HG02973 (cell line): ENCODE measurements at regions not wholly inside any gene's neighbourhood (a gene's known extent, or its start where the extent isn't known, plus 50 kb on each side); places are given as distances from the start of the nearest gene placed in this dataset.

ENCODE experiments used
- ATAC-seq: cut with Tn5 transposase; IDR thresholded peaks from one replicate; pipeline ENCODE4 v1.9.1; 2021; ENCODE audit warnings: moderate library complexity; ENCODE audit not compliant: unreplicated experiment

DNA sequence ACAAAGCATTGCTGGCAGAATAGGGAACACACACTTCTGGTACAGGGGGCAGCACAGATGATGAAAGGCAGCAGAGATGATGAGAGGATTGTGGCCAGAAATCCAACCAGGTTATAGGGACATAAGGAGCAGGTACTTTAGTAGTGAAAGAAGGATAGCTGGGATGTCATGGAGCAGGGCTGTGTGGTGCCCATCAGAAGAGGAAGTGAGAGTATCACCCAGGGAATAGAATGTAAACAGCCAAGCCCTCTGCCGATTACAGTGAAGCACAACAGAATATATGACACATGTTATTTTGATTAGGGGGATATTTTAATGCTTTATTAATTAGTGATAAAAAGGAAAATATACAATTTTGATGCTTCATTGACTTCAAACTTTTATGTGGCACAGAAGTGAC, 883.4 kb upstream of the CDH2 start:
- ATAC-seq, result no peak

DNA sequence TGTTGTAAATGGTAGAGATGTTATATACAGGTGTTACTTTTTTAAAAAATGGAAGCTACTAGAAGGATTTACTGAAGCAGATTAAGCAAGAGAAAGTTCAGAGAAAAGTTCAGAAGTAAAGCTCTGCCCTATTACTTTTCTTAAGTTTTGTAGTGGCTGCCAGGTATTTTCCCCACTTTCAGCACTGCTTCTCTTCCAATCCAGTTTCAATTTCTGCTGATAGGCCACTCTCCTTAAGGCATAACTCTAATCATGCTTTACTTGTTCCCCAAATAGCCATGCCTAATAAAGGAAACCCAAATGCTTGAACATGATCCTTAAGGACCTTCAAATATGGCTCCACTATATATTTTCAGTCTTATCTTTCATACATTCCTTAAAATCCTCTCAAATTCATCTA, 880.8 kb upstream of the CDH2 start:
- ATAC-seq, result no peak

DNA sequence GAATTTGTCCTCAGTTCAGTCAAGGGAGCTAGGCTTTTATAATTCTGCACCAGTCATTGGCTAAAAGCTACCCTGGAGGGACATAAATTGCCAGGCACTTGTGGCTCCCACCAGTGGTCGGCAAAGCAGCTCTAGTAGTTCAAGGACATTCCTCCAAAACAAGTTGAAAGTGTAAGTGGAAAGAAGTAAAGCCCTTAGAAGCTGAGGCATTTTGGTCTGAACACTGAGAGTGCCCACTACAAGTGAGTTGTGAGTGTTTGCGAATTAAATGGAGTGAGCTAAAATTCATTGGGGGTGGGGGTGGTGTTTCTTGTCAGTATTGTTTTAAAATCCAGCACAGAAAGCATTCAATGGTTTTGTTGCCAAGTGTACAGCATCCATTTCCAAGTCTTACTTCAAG, 879.9 kb upstream of the CDH2 start:
- ATAC-seq, result no peak

DNA sequence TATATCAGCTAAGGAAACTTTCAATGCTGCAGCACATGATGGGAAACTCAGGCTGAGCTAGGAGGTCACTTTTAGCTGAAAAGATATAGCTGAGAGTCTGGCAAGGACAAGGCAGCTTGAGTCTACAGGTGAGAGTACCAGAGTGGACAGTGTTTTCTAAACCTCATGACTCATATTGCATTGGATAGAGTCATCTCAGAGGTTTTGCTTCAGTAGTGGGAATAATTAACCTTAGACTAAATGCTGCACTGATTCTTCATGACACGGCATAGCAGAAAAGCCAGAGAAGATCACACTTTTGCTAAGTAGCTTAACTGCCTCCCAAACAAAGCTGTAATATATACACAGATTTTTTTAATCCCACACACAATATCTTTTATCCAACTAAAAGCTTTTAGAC, 865.0 kb upstream of the CDH2 start:
- no peak for ATAC-seq

DNA sequence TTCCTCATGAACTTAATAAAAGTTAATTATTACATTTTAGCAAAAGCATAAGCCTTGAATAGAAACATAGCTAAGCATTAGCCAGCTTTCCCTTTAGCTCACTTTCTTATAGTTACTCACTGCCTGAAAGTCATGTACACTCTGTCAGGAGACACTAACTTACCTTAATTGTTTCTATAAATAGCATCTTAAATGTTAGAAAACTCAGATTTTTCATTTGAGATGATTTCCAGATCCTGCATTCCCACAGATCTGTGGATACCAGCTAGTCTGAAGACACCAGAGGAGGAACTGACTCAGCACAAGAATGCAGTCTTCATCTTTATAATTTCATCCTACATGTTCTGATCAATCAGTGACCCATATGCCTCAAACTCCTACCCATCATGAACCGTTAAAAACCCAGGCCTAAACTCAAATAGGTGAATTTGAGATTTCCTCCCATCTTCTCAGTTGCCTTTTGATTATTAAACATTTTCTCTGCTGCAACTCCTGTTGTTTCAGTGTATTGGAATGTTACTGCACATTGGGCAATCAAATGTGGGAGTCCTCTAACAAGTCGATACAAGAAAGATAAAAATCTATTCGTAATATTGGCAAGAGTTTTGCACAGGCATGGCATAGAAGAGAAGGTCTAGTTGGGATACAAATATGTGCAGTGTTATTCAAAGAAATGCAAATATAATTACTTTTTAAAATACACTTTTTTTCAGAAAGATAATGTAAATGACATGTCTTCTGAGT, 857.4 kb upstream of the CDH2 start:
- no peak for ATAC-seq

DNA sequence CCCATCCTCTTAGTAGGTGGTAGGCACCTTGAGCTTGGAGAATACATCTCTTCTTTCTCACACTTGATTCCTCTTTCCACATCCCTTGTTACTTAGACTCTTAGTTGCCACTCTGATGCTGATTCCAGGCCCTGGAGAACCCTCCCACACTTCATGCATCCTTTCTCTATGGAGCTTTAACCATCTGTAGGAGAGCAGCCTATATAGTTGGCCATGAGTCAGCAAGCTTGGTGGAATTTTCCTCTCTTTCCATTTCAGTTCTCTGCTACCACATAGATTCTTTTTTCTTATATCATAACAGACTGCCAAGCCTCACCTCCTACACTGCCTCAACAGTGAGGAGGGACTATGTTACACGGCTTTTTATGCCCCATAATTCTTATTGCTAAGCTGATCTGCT, 851.6 kb upstream of the CDH2 start:
- ATAC-seq, result no peak

DNA sequence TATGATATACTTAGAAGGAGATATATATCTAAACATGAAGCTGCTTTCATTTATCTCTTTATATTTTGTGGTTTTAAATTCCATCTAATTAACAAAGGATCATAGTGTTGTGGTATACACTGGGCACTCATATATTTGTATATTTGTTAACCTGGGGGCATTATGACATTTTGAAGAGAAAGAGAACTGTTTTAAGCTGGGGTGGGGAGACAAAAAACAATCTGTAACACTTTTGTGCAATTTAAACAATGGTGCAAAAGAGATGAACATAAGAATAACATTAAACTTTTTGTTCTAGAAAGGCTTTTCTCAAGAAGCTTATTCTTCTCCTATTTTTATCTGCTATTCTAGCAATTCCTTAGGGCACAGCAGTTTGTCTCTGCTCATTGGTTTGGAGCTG, 842.0 kb upstream of the CDH2 start:
- ATAC-seq, result no peak

DNA sequence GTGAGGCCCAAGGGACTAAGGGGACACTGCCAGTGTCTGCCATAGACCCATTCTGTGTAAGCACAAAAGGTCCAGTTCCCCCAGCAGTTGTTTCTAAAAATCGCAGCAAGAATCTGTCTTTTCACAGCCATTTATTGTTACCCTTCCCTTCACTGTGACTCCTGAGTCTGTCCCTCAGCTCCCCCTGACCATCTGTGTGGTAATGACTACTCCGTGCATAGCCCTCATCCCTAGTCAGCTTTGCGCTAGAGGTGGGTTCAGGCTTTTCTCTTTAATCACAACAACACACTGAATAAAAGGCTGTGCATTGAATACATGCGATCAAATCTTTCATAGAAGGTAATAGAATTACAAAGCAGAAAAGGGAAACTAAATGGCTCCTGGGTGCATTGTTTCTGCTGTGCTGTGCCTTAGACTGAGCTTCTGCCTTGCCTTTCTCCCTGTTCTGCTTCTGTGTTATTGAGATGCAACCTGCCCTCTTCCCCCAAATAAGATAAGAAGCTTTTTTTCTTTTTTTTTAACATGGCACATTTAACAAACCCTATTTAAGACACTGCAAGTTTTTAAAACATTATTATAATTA, 836.0 kb upstream of the CDH2 start:
- ATAC-seq, result no peak

DNA sequence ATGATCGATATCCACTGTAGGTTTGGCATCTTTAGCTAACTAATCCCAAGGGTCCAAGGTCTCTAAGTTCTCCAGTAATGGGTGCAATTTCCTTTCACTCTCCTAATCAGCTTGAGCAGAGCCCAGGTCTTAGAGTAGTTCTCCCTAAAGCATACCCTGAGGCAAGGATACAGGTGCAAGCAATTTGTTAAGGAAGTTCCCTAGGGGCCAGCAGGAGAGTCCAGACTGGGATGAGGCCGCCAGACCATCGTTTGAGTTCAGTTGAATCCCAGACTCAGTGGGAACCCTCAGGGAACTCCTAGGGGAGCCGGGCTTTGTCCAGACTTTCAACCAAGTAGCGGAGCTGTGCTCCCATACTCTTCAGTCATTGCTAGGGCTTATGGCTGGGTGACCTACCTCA, 835.4 kb upstream of the CDH2 start:
- ATAC-seq, result no peak

DNA sequence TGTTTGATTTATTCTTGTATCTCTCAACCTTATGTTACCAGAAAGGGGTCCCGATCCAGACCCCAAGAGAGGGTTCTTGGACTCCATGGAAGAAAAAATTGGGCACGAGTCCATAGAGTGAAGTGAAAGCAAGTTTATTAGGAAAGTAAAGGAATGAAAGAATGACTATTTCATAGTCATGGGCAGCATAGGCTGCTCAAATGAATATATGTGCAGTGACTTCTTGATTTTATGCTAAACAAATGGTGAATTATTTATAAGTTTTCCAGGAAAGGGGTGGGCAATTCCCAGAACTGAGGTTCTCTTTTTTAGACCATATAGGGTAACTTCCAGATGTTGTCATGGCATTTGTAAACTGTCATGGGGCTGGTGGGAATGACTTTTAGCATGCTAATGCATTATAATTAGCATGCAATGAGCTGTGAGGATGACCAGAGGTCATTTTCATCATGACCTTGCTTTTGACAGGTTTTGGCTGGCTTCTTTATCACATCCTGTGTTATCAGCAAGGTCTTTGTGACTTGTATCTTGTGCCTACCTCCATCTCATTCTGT, 832.4 kb upstream of the CDH2 start:
- no peak for ATAC-seq

DNA sequence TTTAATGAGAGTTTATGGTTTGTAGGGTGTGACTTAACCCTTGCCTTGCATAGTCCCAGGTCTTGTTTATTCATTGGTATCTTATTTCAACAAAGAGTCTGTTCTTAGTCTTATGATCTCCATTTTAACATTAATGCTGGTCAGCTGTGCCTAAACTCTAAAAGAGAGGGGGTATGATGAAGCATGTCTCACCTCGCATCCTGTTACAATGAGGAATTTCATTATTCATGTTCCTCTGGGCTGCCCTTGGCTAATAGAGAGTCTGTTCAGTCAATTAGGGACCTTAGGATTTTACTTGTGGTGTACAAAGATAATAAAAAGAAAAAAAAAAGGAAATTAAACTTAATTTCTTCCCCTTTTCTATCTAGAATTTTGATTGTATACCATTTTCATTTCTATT, 831.9 kb upstream of the CDH2 start:
- ATAC-seq, result no peak

DNA sequence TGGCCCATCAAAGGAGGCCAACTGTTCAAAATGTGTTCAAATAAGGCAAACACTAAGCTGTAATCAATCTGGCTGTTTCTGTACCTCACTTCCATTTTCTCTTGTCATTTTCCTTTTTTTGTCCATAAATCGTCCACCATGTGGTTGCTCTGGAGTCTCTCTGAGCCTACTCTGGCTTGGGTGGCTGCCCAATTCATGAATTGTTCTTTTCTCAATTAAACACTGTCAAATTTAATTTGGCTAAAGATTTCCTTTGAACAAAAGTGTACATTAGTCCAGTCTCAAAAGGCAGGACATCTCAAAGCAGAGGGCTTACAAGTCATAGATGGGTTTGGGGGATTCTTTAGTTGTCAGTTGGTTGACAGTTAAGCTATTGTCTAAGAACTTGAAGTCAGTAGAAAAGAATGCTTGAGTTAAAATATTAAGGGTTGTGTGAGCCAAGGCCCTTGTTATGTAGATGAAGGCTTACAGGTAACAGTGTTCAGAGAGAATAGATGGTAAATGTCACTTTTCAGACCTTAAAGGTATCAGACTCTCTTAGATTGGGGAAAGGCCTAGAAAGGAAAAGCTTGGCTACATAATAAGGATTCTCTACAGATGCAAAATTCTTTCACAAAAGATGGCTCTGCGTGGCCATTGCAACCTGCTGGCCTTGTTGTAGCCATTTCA, 831.2 kb upstream of the CDH2 start:
- ATAC-seq, result no peak

DNA sequence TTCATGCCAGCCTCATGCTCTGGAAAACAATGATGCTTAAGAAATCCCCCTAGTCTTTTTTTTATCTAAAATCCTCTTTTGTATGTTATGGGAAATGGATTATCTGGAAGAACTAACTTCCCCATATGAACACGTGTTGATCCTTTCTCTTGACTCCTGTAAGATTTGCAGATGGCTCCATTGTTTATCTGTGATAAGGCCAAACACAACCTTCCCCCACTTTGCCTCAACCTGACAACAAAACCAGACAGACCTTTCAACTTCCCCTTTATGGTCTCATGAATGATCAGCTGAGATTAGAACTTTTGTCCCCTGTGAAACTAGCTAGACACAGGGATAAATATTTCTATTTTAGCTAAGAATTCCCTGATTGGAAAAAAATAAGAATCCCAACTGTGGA, 828.0 kb upstream of the CDH2 start:
- ATAC-seq, result no peak

DNA sequence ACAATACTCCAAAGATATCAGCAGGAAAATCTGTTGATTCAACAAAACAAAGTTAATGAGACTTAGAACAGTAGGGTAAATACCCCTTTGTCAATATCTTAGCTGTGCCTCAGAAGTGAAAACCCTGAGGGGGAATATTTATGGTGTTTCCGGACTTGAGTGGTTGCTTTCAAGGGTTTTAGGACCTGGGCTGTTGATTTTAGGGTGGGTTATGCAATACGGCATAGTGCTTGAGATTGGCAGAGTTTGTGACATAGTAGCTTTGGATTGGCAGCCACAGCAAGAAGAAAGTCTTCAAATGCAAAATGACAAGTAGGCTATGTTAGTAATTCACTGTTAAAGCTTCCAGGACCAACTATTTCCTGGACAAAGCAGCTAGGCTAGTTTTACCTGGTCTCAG, 826.3 kb upstream of the CDH2 start:
- ATAC-seq, result no peak

DNA sequence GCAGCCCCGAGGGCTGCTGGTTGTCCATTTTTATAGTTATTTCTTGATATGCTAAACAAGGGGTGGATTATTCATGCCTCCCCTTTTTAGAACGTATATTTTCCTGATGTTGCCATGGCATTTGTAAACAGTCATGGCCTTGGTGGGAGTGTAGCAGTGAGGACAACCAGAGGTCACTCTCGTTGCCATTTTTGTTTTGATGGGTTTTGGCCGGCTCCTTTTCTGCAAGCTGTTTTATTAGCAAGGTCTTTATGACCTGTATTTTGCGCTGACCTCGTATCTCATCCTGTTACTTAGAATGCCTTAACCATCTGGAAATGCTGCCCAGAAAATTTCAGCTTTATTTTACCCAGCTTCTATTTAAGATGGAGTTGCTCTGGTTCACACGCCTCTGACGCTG, 825.8 kb upstream of the CDH2 start:
- no peak for ATAC-seq

DNA sequence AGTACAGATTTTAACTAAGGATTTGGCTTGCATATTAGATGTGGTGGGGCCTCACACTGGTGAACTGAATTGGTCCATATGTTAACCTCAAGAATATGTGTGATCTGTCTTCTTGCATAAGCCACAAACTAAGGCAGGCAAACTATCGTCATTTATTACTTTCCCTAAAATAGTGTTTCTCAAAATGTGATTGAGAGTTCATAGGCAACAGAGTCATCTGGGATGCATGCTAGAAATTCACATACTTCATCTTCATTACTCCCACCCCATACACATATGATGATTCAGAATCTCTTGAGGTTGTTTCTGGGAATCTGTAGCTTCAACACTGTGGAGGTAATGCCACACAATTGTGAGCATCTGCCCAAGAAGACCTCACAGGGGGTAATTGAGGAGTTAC, 822.8 kb upstream of the CDH2 start:
- ATAC-seq, result no peak

DNA sequence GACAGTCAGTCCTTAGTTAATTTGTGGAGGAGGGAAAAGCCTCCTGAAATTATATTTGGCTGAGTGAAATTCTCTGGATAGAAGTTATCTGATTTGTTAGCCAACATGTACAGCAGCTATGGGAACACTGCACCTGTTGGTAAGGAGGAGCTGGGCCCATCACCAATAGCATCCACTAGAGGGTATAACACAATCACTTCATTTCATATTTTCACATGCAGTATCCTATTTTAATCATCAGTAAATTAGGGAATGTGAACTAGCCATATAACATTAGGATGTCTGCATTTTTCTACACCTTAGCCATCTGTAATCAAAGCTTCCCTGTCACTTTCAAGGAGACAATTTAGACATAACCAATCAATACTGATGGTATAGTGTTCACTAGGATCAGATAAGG, 818.4 kb upstream of the CDH2 start:
- no peak for ATAC-seq

DNA sequence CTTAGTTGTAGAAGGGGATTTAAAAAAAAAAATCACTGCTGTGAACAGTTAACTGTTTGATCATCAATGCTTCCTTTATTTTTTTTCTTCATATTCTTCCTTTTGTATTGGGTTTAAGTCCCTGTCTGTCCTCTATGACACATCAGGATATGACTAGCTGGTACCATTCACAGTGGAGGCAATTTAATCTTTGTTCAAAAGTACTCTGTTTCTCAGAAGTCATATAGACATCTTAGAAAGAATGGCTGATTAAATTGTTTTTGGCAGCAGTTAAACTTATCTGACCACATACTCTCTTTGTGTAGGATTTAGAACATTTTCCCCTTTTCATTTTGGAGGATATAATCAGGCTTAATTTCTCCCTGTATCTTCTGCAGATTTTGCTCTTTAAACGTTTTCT, 807.8 kb upstream of the CDH2 start:
- ATAC-seq, result no peak

DNA sequence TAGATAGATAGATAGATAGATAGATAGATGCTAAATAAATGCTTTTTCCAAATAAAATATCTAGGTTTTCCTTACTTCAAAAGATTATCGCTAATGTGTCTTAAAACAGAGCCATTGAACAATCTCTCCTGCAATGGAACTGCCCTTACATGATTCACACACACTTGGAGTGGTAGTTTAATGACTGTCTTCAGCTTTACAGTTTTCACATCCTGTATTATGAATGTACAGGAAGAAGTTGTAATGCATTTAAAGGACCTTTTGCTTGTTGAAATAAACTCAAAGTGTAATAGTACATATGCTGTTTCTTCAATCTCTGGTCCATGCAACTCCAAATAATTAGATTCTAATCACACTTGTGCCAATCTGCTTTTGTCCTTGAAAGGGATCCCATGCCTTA, 797.6 kb upstream of the CDH2 start:
- ATAC-seq, result no peak

DNA sequence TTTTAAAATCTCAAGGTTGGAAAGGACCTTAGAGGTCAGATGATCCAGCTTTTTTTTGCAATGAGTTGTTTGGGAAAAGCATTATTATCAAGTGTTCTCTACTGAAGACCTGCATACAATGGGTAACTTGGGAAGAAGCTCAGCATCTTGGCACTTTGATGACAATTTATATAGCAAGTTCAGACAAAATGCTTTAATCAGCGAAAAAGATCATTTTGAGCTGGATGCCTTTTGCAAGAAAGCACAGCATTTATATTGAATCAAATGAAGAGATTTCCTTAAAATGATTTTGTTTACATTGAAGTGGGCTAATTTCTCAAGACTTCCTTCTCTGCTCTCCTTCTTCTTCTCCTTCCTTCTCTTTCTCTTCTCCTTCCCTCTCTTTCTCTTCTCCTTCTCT, 796.4 kb upstream of the CDH2 start:
- no peak for ATAC-seq

DNA sequence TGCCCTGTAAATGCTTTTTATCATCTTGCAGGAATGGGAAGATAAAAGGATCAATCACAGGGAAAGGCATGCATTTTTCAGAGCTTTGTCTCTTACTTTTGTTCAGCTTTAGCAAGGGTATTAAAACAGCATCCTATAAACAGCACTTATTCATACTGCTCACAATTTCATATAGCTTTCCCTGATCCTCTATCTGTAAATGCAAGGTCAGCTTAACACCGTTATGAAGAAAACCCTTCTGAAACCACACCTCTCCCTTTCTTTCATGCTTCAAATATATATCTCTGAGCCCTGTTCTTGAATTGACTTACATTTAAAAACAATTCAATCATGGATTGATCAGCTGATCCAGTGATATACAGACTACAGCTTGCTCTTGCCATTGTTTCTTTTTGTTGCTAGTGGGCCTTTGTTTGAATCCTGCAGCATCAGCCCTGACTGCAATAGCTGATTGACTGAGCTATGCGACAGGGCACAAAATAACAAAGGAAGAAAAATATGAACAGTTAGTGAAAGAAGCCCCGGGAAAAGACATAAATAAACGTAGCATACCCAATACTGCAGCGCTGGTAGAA, 795.5 kb upstream of the CDH2 start:
- no peak for ATAC-seq

DNA sequence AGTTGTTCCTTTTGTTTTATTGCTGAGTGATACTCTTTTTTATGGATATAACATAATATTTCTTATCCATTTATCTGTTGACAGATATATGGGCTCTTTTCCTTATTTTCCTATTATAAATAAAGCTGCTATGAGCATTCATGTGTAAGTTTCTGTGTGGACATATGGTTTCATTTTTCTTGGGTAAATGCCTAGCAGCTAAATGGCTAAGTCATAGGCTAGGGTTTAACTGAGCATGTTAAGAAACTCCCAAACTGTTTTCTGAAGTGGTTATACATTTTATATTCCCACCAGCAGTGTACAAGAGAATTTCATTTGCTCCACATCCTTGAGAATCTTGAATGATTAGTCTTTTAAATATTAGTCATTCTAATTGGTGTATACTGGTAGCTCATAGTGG, 786.6 kb upstream of the CDH2 start:
- no peak for ATAC-seq
